Neural progenitor cell (in vitro differentiated cells): ENCODE measurements at regions not wholly inside any gene's neighbourhood (a gene's known extent, or its start where the extent isn't known, plus 50 kb on each side); places are given as distances from the start of the nearest gene placed in this dataset.

Experiments
- DNase-seq: peaks from one replicate; pipeline ENCODE4 v3.0.0-alpha.2; 2016; ENCODE audit warnings: low spot score
- H2AFZ ChIP-seq: fragments of 200-600 bp; sonication (generic); replicated peaks from 2 replicates; pipeline ENCODE4 v1.6.1; 2016; ENCODE audit warnings: antibody characterized with exemption
- H3F3A ChIP-seq: fragments of 200-600 bp; sonication (generic); 2 replicates; pipeline ENCODE4 v1.6.1; 2016; ENCODE audit warnings: antibody characterized with exemption, low read depth
- H3K27ac ChIP-seq: fragments of 200-600 bp; sonication (generic); 2 replicates; pipeline ENCODE4 v1.5.1; 2016; ENCODE audit warnings: mild to moderate bottlenecking
- H3K27me3 ChIP-seq: fragments of 200-600 bp; sonication (generic); 2 replicates; pipeline ENCODE4 v1.6.1; 2016; ENCODE audit warnings: mild to moderate bottlenecking, moderate library complexity
- H3K36me3 ChIP-seq: fragments of 200-600 bp; sonication (generic); 2 replicates; pipeline ENCODE4 v1.5.1; 2016
- H3K4me1 ChIP-seq: fragments of 200-600 bp; sonication (generic); 2 replicates; pipeline ENCODE4 v1.6.1; 2016; ENCODE audit warnings: mixed run types
- H3K4me2 ChIP-seq: fragments of 200-600 bp; sonication (generic); 2 replicates; pipeline ENCODE4 v1.6.1; 2016
- H3K4me3 ChIP-seq: fragments of 200-600 bp; sonication (generic); 2 replicates; pipeline ENCODE4 v1.5.1; 2016
- H3K79me2 ChIP-seq: fragments of 200-600 bp; sonication (generic); 2 replicates; pipeline ENCODE4 v1.6.1; 2016; ENCODE audit warnings: low read depth
- H3K9ac ChIP-seq: fragments of 200-600 bp; sonication (generic); 2 replicates; pipeline ENCODE4 v1.6.1; 2016
- H3K9me3 ChIP-seq: fragments of 200-600 bp; sonication (generic); 2 replicates; pipeline ENCODE4 v1.5.1; 2016; ENCODE audit warnings: low read depth
- H4K20me1 ChIP-seq: fragments of 200-600 bp; sonication (generic); 2 replicates; pipeline ENCODE4 v1.6.1; 2016; ENCODE audit warnings: low read depth
- H3K27ac Mint-ChIP-seq: 3 replicates; pipeline ENCODE4 v1.8.0; 2021; ENCODE audit warnings: mixed read lengths
- H3K27me3 Mint-ChIP-seq: 2 replicates; pipeline ENCODE4 v1.8.0; 2022; ENCODE audit warnings: low read depth, mild to moderate bottlenecking, inconsistent platforms, moderate library complexity, mixed read lengths; ENCODE audit not compliant: insufficient read depth
- H3K36me3 Mint-ChIP-seq: 3 replicates; pipeline ENCODE4 v1.8.0; 2021; ENCODE audit warnings: mixed read lengths
- H3K4me1 Mint-ChIP-seq: 3 replicates; pipeline ENCODE4 v1.8.0; 2021; ENCODE audit warnings: mixed read lengths
- H3K4me3 Mint-ChIP-seq: 3 replicates; pipeline ENCODE4 v1.8.0; 2021; ENCODE audit warnings: mild to moderate bottlenecking, moderate library complexity, mixed read lengths
- H3K9me3 Mint-ChIP-seq: 3 replicates; pipeline ENCODE4 v1.8.0; 2020; ENCODE audit warnings: mixed read lengths
- EZH2 ChIP-seq: fragments of 200-600 bp; sonication (generic); IDR thresholded peaks from 2 replicates; pipeline ENCODE4 v1.6.1; 2017; ENCODE audit warnings: antibody characterized with exemption, mild to moderate bottlenecking, moderate library complexity
- EZH2phosphoT487 ChIP-seq: fragments of 200-600 bp; sonication (generic); IDR thresholded peaks from 2 replicates; pipeline ENCODE4 v1.6.1; 2017; ENCODE audit warnings: antibody characterized with exemption
- TF ChIP-seq, protein P1 (sequence below): fragments of 200-600 bp; sonication (generic); IDR thresholded peaks from 2 replicates; pipeline ENCODE4 v1.5.1; 2017; ENCODE audit warnings: antibody characterized with exemption, mild to moderate bottlenecking

GRCh38 chr1:182240085-182240484, 151.5 kb downstream of the GLUL start:
- Mint-ChIP-seq H3K36me3 (no peaks in the 10 kb centered on the region), H3K4me1 (peaks cover 14% of the 10 kb centered on the region)
- H3K27ac ChIP-seq, result no peak overlapping the region

DNA sequence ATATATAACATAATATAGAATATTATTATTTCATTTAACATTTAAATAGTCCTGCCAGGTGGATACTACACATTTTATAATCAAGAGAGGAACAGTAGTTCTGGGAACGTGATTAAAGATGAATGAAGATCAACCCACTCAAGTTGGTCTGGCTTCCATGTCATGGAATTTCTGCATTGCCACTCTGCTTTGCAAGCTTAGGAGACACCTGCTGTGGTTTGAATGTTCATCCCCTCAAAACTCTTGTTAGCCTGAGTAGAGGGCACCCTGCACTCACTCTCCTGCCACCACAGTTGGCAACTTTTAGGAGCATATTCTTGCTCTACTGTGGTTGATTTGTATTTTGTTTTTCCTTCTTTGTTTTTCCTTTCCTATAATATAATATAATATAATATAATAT, 153.2 kb downstream of the GLUL start:
- Histone ChIP-seq H3K4me2 (no peak overlapping the region), H3K4me1 (peaks cover 9% of the 10 kb centered on the region), H3K9ac (no peak overlapping the region), H3F3A (no peaks in the 10 kb centered on the region), H3K27ac (no peak overlapping the region), H4K20me1 (no peaks in the 10 kb centered on the region), H3K79me2 (no peaks in the 10 kb centered on the region), H3K36me3 (no peaks in the 10 kb centered on the region), H3K4me3 (no peak overlapping the region), H3K27me3 (no peaks in the 10 kb centered on the region), H2AFZ (no peak overlapping the region), H3K9me3 (no peaks in the 10 kb centered on the region)
- Mint-ChIP-seq H3K4me1 (peaks cover 14% of the 10 kb centered on the region), H3K36me3 (no peaks in the 10 kb centered on the region), H3K9me3 (no peaks in the 10 kb centered on the region), H3K27me3 (peaks cover 5% of the 10 kb centered on the region), H3K27ac (no peak overlapping the region), H3K4me3 (no peak overlapping the region)
- no peak for DNase-seq
- TF ChIP-seq EZH2 (no peak), EZH2phosphoT487 (no peak)
- TF ChIP-seq, protein P1, sequence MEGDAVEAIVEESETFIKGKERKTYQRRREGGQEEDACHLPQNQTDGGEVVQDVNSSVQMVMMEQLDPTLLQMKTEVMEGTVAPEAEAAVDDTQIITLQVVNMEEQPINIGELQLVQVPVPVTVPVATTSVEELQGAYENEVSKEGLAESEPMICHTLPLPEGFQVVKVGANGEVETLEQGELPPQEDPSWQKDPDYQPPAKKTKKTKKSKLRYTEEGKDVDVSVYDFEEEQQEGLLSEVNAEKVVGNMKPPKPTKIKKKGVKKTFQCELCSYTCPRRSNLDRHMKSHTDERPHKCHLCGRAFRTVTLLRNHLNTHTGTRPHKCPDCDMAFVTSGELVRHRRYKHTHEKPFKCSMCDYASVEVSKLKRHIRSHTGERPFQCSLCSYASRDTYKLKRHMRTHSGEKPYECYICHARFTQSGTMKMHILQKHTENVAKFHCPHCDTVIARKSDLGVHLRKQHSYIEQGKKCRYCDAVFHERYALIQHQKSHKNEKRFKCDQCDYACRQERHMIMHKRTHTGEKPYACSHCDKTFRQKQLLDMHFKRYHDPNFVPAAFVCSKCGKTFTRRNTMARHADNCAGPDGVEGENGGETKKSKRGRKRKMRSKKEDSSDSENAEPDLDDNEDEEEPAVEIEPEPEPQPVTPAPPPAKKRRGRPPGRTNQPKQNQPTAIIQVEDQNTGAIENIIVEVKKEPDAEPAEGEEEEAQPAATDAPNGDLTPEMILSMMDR, result no peak

More at GRCh38 chr1:182240085-182240484, 151.5 kb downstream of the GLUL start:
- no peaks in the 10 kb centered on the region for H3K36me3 ChIP-seq
- no peak overlapping the region for H3K4me3 Mint-ChIP-seq
- no peaks in the 10 kb centered on the region for H3K9me3 ChIP-seq
- no peaks in the 10 kb centered on the region for H3K9me3 Mint-ChIP-seq
- H3F3A ChIP-seq, result no peaks in the 10 kb centered on the region
- H3K27me3 ChIP-seq, result no peaks in the 10 kb centered on the region
- H4K20me1 ChIP-seq, result no peaks in the 10 kb centered on the region
- peaks cover 9% of the 10 kb centered on the region for H3K4me1 ChIP-seq
- no peak overlapping the region for H3K4me2 ChIP-seq
- no peak overlapping the region for H2AFZ ChIP-seq
- no peak overlapping the region for H3K9ac ChIP-seq
- no peak overlapping the region for H3K4me3 ChIP-seq
- no peak for TF ChIP-seq EZH2
- TF ChIP-seq, protein P1, result no peak
- TF ChIP-seq EZH2phosphoT487, result no peak
- no peaks in the 10 kb centered on the region for H3K79me2 ChIP-seq
- H3K27me3 Mint-ChIP-seq, result peaks cover 9% of the 10 kb centered on the region
- no peak for DNase-seq
- H3K27ac Mint-ChIP-seq, result no peak overlapping the region

DNA sequence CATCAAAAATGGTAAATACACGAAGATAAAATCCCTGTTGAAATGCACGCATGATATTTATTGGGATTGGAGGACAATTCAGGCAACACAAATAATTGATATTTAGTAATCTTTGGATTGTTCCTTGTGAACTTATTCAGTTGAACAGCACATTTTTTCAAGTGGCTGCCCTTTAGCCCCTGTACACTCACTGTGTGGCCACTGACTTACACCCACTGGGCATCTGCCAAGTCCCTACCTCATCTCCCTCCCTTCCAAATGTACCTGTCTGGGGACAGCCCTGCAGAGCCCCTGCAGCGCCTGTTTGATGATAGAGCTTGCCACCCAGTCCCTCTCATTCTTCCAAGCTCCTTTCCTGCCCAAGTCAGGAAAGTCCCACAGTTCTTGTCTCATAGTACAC, 154.3 kb downstream of the GLUL start:
- Histone ChIP-seq H3F3A (no peaks in the 10 kb centered on the region), H3K36me3 (no peaks in the 10 kb centered on the region), H4K20me1 (no peaks in the 10 kb centered on the region), H3K27me3 (no peaks in the 10 kb centered on the region), H2AFZ (no peak overlapping the region), H3K79me2 (no peaks in the 10 kb centered on the region), H3K27ac (no peak overlapping the region), H3K4me1 (peaks cover 9% of the 10 kb centered on the region), H3K4me2 (no peak overlapping the region), H3K9ac (no peak overlapping the region), H3K9me3 (no peaks in the 10 kb centered on the region), H3K4me3 (no peak overlapping the region)
- Mint-ChIP-seq H3K27me3 (peaks cover 5% of the 10 kb centered on the region), H3K4me3 (no peak overlapping the region), H3K27ac (no peak overlapping the region), H3K4me1 (peaks cover 14% of the 10 kb centered on the region), H3K9me3 (no peaks in the 10 kb centered on the region), H3K36me3 (no peaks in the 10 kb centered on the region)
- TF ChIP-seq, protein P1, result no peak
- TF ChIP-seq EZH2phosphoT487, result no peak
- TF ChIP-seq EZH2, result no peak
- no peak for DNase-seq
